ENCODE measurements at regions not wholly inside any gene's neighbourhood (a gene's known extent, or its start where the extent isn't known, plus 50 kb on each side); places are given as distances from the start of the nearest gene placed in this dataset.

GRCh38 chr2:58501371-58502160 lies 260.4 kb upstream of the FANCL start:
- Histone ChIP-seq H3K27me3 (ENCODE audit: control insufficient read depth, insufficient read depth, low read length) (no peaks in the 10 kb centered on the region), H3K4me3 (ENCODE audit: low read depth, low read length) (no peak overlapping the region), H3K36me3 (ENCODE audit: control insufficient read depth, insufficient read depth, low read length) (no peaks in the 10 kb centered on the region)
- DNase-seq (ENCODE audit: low read depth) = no peak
- POLR2A ChIA-PET = no interaction called here
- CTCF ChIA-PET = no interaction called here
- TF ChIP-seq CTCF (IDR thresholded peaks at IDR 0.05; ENCODE audit: insufficient read depth, low read depth, low read length) = no peak

- H3K27me3 ChIP-seq (ENCODE audit: control insufficient read depth, insufficient read depth, low read length) = no peaks in the 10 kb centered on the region
- H3K36me3 ChIP-seq (ENCODE audit: control insufficient read depth, insufficient read depth, low read length) = no peaks in the 10 kb centered on the region
- DNase-seq (ENCODE audit: low read depth) = no peak
- H3K4me3 ChIP-seq (ENCODE audit: low read depth, low read length) = no peak overlapping the region
- TF ChIP-seq CTCF (IDR thresholded peaks at IDR 0.05; ENCODE audit: insufficient read depth, low read depth, low read length) = no peak
- CTCF ChIA-PET = no interaction called here
- POLR2A ChIA-PET = no interaction called here
These were observed 256.0 kb upstream of the FANCL start for GRCh38 chr2:58497168-58497567.

DNA sequence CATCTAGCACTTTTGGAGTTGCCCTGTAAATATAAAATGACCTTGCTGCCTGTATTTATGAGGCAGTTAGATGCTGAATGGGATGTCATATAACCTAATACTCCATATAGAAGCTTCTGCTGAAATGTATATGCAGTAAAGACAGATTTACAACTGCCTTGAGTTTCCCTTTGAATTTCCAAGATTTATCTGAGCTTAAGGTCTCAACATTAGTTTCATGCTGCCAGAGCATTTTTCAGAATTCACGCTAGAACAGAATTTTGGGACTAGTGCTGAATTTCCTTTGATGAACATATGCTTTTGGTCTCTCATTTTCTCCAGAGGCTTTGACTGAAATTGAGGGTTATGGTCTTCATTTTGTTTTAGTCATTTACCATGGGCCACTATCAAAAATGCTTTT lies 254.7 kb upstream of the FANCL start:
- ChIA-PET POLR2A (no interaction called here), CTCF (no interaction called here)

DNA sequence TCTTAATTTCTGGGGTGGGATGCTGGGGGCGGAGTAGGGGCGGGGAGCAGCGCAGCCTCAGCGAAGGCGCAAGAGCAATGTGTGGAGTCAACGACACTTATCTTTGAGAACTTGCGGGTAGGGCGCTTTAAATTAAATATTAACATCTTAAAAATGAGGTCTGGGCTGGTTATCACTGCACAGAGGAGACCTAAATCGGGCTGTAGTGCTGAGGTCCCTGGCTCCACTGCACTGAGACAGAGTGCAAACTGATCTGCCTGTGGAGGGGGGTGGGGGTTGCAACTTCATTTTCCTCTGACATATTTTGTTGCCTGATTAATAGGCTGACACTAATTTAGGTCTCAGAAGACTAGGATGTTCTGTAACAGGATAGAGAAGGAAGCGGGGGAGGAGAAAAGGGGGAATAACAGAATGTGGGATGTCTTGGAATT lies 253.0 kb upstream of the FANCL start:
- DNase-seq (ENCODE audit: low read depth) = no peak
- H3K4me3 ChIP-seq (ENCODE audit: low read depth, low read length) = no peak overlapping the region
- ChIA-PET CTCF (no interaction called here), POLR2A (no interaction called here)
- TF ChIP-seq CTCF (IDR thresholded peaks at IDR 0.05; ENCODE audit: insufficient read depth, low read depth, low read length) = no peak
- no peaks in the 10 kb centered on the region for H3K36me3 ChIP-seq (ENCODE audit: control insufficient read depth, insufficient read depth, low read length)
- no peaks in the 10 kb centered on the region for H3K27me3 ChIP-seq (ENCODE audit: control insufficient read depth, insufficient read depth, low read length)

More for the DNA sequence above, 254.7 kb upstream of the FANCL start:
- Histone ChIP-seq H3K36me3 (ENCODE audit: control insufficient read depth, insufficient read depth, low read length) (no peaks in the 10 kb centered on the region), H3K27me3 (ENCODE audit: control insufficient read depth, insufficient read depth, low read length) (no peaks in the 10 kb centered on the region), H3K4me3 (ENCODE audit: low read depth, low read length) (no peak overlapping the region)
- TF ChIP-seq CTCF (IDR thresholded peaks at IDR 0.05; ENCODE audit: insufficient read depth, low read depth, low read length) = no peak
- DNase-seq (ENCODE audit: low read depth) = no peak

DNA sequence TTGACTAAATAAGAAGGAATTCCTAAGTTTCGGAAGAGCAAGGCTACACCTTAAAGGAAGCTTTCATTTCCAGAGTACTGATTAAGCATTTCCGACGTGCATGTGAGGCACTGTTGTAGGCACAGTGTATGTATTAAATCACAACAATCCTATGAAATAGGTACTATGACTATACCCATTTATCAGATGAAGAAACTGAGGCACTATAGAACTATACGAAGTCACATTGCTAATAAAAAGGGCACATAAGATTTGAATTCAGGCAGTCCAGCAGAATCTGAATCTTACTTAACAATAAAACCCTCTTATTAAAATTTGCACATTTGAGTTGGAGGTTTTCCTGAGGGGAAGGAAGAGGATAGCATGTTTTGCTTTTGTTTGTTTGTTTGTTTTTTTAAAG lies 243.5 kb upstream of the FANCL start:
- Histone ChIP-seq H3K27me3 (ENCODE audit: control insufficient read depth, insufficient read depth, low read length) (no peaks in the 10 kb centered on the region; the same call in 1 of the 2 replicates), H3K36me3 (ENCODE audit: control insufficient read depth, insufficient read depth, low read length) (no peaks in the 10 kb centered on the region), H3K4me3 (ENCODE audit: low read depth, low read length) (no peak overlapping the region)
- TF ChIP-seq CTCF (IDR thresholded peaks at IDR 0.05; ENCODE audit: insufficient read depth, low read depth, low read length) = no peak
- CTCF ChIA-PET = interaction anchor here (1.1 kb wide), 1 partner anchor 40 kb away, joined by 3 read pairs; no protein-coding TSS in a partner anchor
- POLR2A ChIA-PET = no interaction called here
- DNase-seq (ENCODE audit: low read depth) = no peak
